ENCODE measurements at regions not wholly inside any gene's neighbourhood (a gene's known extent, or its start where the extent isn't known, plus 50 kb on each side); places are given as distances from the start of the nearest gene placed in this dataset.

GRCh38 chr16:87092958-87093357, 224.2 kb downstream of the C16orf95 start:
- H3K9ac ChIP-seq (ENCODE audit: low read length): no peak overlapping the region
- no peak overlapping the region for H3K27ac Mint-ChIP-seq (ENCODE audit: unreplicated experiment)

DNA sequence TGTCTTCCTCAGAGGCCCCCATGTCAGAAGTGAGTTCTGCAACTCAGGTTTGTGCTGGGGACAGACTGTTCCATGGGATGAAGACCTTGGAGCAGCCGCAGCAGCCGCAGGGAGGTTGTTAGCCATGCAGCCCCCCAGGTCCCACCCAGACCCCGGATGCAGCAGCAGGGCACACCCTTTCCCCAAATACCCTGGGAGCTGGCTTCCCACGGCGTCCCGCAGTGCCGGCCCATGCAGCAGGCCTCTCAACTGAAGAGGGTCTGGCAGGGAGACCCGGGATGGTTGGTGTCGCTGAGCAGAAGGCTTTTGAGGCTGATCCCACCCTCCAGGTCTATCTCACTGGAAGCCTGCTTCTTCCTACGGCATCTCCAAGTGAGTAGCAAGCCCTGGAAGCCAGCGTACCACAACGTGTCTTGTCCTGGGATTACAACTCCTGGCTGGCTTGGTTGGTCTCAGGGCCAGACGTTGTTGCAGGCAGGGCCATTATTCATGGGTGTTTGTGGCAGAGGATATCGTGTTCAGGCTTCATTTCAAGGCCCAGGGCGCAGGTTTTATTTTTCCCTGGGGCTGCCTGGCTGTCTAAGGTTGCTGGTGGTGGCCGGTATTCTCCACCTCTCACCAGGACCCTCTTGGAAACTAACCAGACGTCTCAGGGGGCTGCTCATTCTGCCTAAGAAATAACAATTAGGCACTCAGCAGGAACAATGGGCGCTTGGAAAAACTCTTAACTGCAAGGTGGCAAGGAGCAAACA, 223.2 kb downstream of the C16orf95 start:
- FAIRE-seq: no peak
- peaks cover 2% of the 10 kb centered on the region for H3K27me3 ChIP-seq (ENCODE audit: insufficient read depth, low read length)

More at GRCh38 chr16:87092958-87093357, 224.2 kb downstream of the C16orf95 start:
- no peak for FAIRE-seq
- no peaks in the 10 kb centered on the region for H3K4me1 ChIP-seq (ENCODE audit: insufficient read depth, low read length)
- Mint-ChIP-seq H3K4me1 (ENCODE audit: low read depth, unreplicated experiment) (no peaks in the 10 kb centered on the region), H3K9me3 (ENCODE audit: unreplicated experiment) (peaks cover 3% of the 10 kb centered on the region), H3K4me3 (ENCODE audit: unreplicated experiment) (no peak overlapping the region), H3K27me3 (ENCODE audit: low read depth, unreplicated experiment) (peaks cover 31% of the 10 kb centered on the region), H3K36me3 (ENCODE audit: low read depth, unreplicated experiment) (no peaks in the 10 kb centered on the region)
- H4K20me1 ChIP-seq (ENCODE audit: insufficient read depth, low read length): no peaks in the 10 kb centered on the region
- no peak for DNase-seq (ENCODE audit: low read depth)
- no peak overlapping the region for H2AFZ ChIP-seq (ENCODE audit: low read depth, low read length)
- no peaks in the 10 kb centered on the region for H3K36me3 ChIP-seq (ENCODE audit: insufficient read depth, low read length)
- TF ChIP-seq EZH2 (IDR thresholded peaks at IDR 0.05; ENCODE audit: insufficient read depth, low read length): no peak
- TF ChIP-seq, protein P1, sequence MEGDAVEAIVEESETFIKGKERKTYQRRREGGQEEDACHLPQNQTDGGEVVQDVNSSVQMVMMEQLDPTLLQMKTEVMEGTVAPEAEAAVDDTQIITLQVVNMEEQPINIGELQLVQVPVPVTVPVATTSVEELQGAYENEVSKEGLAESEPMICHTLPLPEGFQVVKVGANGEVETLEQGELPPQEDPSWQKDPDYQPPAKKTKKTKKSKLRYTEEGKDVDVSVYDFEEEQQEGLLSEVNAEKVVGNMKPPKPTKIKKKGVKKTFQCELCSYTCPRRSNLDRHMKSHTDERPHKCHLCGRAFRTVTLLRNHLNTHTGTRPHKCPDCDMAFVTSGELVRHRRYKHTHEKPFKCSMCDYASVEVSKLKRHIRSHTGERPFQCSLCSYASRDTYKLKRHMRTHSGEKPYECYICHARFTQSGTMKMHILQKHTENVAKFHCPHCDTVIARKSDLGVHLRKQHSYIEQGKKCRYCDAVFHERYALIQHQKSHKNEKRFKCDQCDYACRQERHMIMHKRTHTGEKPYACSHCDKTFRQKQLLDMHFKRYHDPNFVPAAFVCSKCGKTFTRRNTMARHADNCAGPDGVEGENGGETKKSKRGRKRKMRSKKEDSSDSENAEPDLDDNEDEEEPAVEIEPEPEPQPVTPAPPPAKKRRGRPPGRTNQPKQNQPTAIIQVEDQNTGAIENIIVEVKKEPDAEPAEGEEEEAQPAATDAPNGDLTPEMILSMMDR (IDR thresholded peaks at IDR 0.05; ENCODE audit: insufficient read depth, low read depth, low read length): no peak
- H3K4me3 ChIP-seq (ENCODE audit: insufficient read depth, low read depth, low read length): no peak overlapping the region
- H3K27me3 ChIP-seq (ENCODE audit: insufficient read depth, low read length): peaks cover 2% of the 10 kb centered on the region
- no peak overlapping the region for H3K27ac ChIP-seq (ENCODE audit: low read depth, low read length)
- no peak overlapping the region for H3K4me2 ChIP-seq (ENCODE audit: low read length)
- no peaks in the 10 kb centered on the region for H3K79me2 ChIP-seq (ENCODE audit: insufficient read depth, low read length)
- H3K9me3 ChIP-seq (ENCODE audit: insufficient read depth, low read depth, low read length): no peaks in the 10 kb centered on the region

GRCh38 chr16:87094556-87094865, 222.7 kb downstream of the C16orf95 start:
- no peak for DNase-seq (ENCODE audit: low read depth)
- Histone ChIP-seq H4K20me1 (ENCODE audit: insufficient read depth, low read length) (no peaks in the 10 kb centered on the region), H3K4me2 (ENCODE audit: low read length) (no peak overlapping the region), H2AFZ (ENCODE audit: low read depth, low read length) (no peak overlapping the region), H3K27me3 (ENCODE audit: insufficient read depth, low read length) (peaks cover 2% of the 10 kb centered on the region), H3K4me3 (ENCODE audit: insufficient read depth, low read depth, low read length) (no peak overlapping the region), H3K36me3 (ENCODE audit: insufficient read depth, low read length) (no peaks in the 10 kb centered on the region), H3K27ac (ENCODE audit: low read depth, low read length) (no peak overlapping the region), H3K9ac (ENCODE audit: low read length) (no peak overlapping the region), H3K9me3 (ENCODE audit: insufficient read depth, low read depth, low read length) (no peaks in the 10 kb centered on the region), H3K79me2 (ENCODE audit: insufficient read depth, low read length) (no peaks in the 10 kb centered on the region), H3K4me1 (ENCODE audit: insufficient read depth, low read length) (no peaks in the 10 kb centered on the region)
- H3K36me3 Mint-ChIP-seq (ENCODE audit: low read depth, unreplicated experiment): no peaks in the 10 kb centered on the region
- H3K27me3 Mint-ChIP-seq (ENCODE audit: low read depth, unreplicated experiment): peaks cover 36% of the 10 kb centered on the region
- TF ChIP-seq EZH2 (IDR thresholded peaks at IDR 0.05; ENCODE audit: insufficient read depth, low read length): no peak
- TF ChIP-seq, protein P1 (IDR thresholded peaks at IDR 0.05; ENCODE audit: insufficient read depth, low read depth, low read length): no peak
- no peak overlapping the region for H3K27ac Mint-ChIP-seq (ENCODE audit: unreplicated experiment)
- H3K4me3 Mint-ChIP-seq (ENCODE audit: unreplicated experiment): no peak overlapping the region
- H3K4me1 Mint-ChIP-seq (ENCODE audit: low read depth, unreplicated experiment): no peaks in the 10 kb centered on the region
- H3K9me3 Mint-ChIP-seq (ENCODE audit: unreplicated experiment): peaks cover 3% of the 10 kb centered on the region
- no peak for FAIRE-seq

More for the DNA sequence above, 223.2 kb downstream of the C16orf95 start:
- DNase-seq (ENCODE audit: low read depth): no peak
- H3K36me3 Mint-ChIP-seq (ENCODE audit: low read depth, unreplicated experiment): no peaks in the 10 kb centered on the region
- Histone ChIP-seq H3K9me3 (ENCODE audit: insufficient read depth, low read depth, low read length) (no peaks in the 10 kb centered on the region), H3K4me2 (ENCODE audit: low read length) (no peak overlapping the region), H3K9ac (ENCODE audit: low read length) (no peak overlapping the region), H3K4me3 (ENCODE audit: insufficient read depth, low read depth, low read length) (no peak overlapping the region), H3K79me2 (ENCODE audit: insufficient read depth, low read length) (no peaks in the 10 kb centered on the region), H4K20me1 (ENCODE audit: insufficient read depth, low read length) (no peaks in the 10 kb centered on the region), H2AFZ (ENCODE audit: low read depth, low read length) (no peak overlapping the region), H3K4me1 (ENCODE audit: insufficient read depth, low read length) (no peaks in the 10 kb centered on the region), H3K36me3 (ENCODE audit: insufficient read depth, low read length) (no peaks in the 10 kb centered on the region), H3K27ac (ENCODE audit: low read depth, low read length) (no peak overlapping the region)
- peaks cover 3% of the 10 kb centered on the region for H3K9me3 Mint-ChIP-seq (ENCODE audit: unreplicated experiment)
- TF ChIP-seq, protein P1 (IDR thresholded peaks at IDR 0.05; ENCODE audit: insufficient read depth, low read depth, low read length): no peak
- TF ChIP-seq EZH2 (IDR thresholded peaks at IDR 0.05; ENCODE audit: insufficient read depth, low read length): no peak
- H3K4me1 Mint-ChIP-seq (ENCODE audit: low read depth, unreplicated experiment): no peaks in the 10 kb centered on the region
- H3K4me3 Mint-ChIP-seq (ENCODE audit: unreplicated experiment): no peak overlapping the region
- peaks cover 38% of the 10 kb centered on the region for H3K27me3 Mint-ChIP-seq (ENCODE audit: low read depth, unreplicated experiment)
- H3K27ac Mint-ChIP-seq (ENCODE audit: unreplicated experiment): no peak overlapping the region

Measured in astrocyte (in vitro differentiated cells and primary cell).